ENCODE measurements at regions not wholly inside any gene's neighbourhood (a gene's known extent, or its start where the extent isn't known, plus 50 kb on each side); places are given as distances from the start of the nearest gene placed in this dataset.

GRCh38 chr11:29281271-29281777, 735.5 kb downstream of the KCNA4 start:
- Histone ChIP-seq H4K20me1 (replicated peaks; ENCODE audit: control insufficient read depth, extremely low read depth, insufficient read depth, low read length) (no peaks in the 10 kb centered on the region), H3K4me2 (ENCODE audit: insufficient read depth, low read length) (no peak overlapping the region), H3K4me1 (ENCODE audit: control insufficient read depth, extremely low read depth, insufficient read depth, low read length) (peaks cover 17% of the 10 kb centered on the region), H3K9me1 (replicated peaks; ENCODE audit: control insufficient read depth, extremely low read depth, insufficient read depth, low read length) (no peaks in the 10 kb centered on the region), H3K36me3 (ENCODE audit: control insufficient read depth in 2 of 2, extremely low read depth in 1 of 2, insufficient read depth in 2 of 2, low read length in 2 of 2) (no peaks in the 10 kb centered on the region), H3K27ac (ENCODE audit: insufficient read depth, low read depth, low read length) (no peak overlapping the region), H3K9me3 (replicated peaks; ENCODE audit: control insufficient read depth, insufficient read depth, low read length) (no peaks in the 10 kb centered on the region), H3K79me2 (ENCODE audit: control insufficient read depth, insufficient read depth, low read length) (no peaks in the 10 kb centered on the region), H3K4me3 (replicated peaks in 1 of 3; ENCODE audit: insufficient read depth in 1 of 3, low read depth in 1 of 3, low read length in 3 of 3) (no peak overlapping the region), H2AFZ (ENCODE audit: low read depth, low read length) (no peak overlapping the region), H3K9ac (replicated peaks; ENCODE audit: extremely low read depth, insufficient read depth, low read length) (no peak overlapping the region), H3K27me3 (ENCODE audit: control insufficient read depth in 2 of 2, insufficient read depth in 2 of 2, low read length in 2 of 2) (no peaks in the 10 kb centered on the region)
- intact Hi-C loops (cut with micrococcal nuclease) (loop anchor here (5.0 kb wide), 1 partner anchor 264 kb away; no protein-coding TSS in a partner anchor), dilution Hi-C loops (cut with MboI; ENCODE audit: extremely low pct_ligation_motif_present, low sequenced_read_pairs) (no loop called here)
- FAIRE-seq (no peak), DNase-seq (ENCODE audit: low read depth, low spot score) (no peak)
- TF ChIP-seq FOS (IDR thresholded peaks at IDR 0.05; ENCODE audit: borderline replicate concordance, insufficient read depth, low read length) (no peak), EZH2 (IDR thresholded peaks at IDR 0.05; ENCODE audit: borderline replicate concordance, low read depth, low read length, severe bottlenecking) (no peak), POLR2A (IDR thresholded peaks at IDR 0.05; ENCODE audit: low read depth, low read length) (no peak), MYC (IDR thresholded peaks at IDR 0.05; ENCODE audit: low read depth, low read length) (no peak), GATA2 (IDR thresholded peaks at IDR 0.05; ENCODE audit: insufficient read depth, insufficient read length, low read depth, low read length) (no peak), JUN (IDR thresholded peaks at IDR 0.05; ENCODE audit: borderline replicate concordance, insufficient read depth, insufficient read length, low read depth) (no peak), MAX (IDR thresholded peaks at IDR 0.05; ENCODE audit: insufficient read depth, insufficient read length) (no peak), CTCF (IDR thresholded peaks at IDR 0.05; ENCODE audit: extremely low read depth in 1 of 2, insufficient read depth in 1 of 2, low read depth in 1 of 2, low read length in 2 of 2) (no peak), POLR2AphosphoS5 (IDR thresholded peaks at IDR 0.05; ENCODE audit: insufficient read depth, low read depth, low read length) (no peak)
- ChIA-PET CTCF (interaction anchor here (0.9 to 2.0 kb wide), 2 partner anchors 8 to 40 kb away, joined by 4 read pairs; no protein-coding TSS in a partner anchor), POLR2A (no interaction called here)
- BruUV-seq (replicated peaks), result no TSS peak
